PC-3 (cell line): ENCODE measurements at regions not wholly inside any gene's neighbourhood (a gene's known extent, or its start where the extent isn't known, plus 50 kb on each side); places are given as distances from the start of the nearest gene placed in this dataset.
"Not testable (repeated sequence)": the region's sequence is repeated elsewhere in the genome, so short reads cannot be mapped to it uniquely, and the experiment has no call there.

Source experiments
- ATAC-seq: fragments of 200-7000 bp; cut with Tn5 transposase; 2 replicates; pipeline ENCODE4 v1.9.1; 2020; ENCODE audit warnings: mild to moderate bottlenecking, moderate library complexity
- BruUV-seq: library from RNA; stranded (reverse); fragments of 400-500 nt; replicated peaks from 2 replicates; lab custom pipeline; 2021; lab: Mats Ljungman, UMichigan
- CTCF ChIA-PET: fragments of 300-600 bp; sonication (Branson Sonifier 250); formaldehyde crosslinking; loops from one replicate; lab custom pipeline; 2022; ENCODE audit warnings: antibody characterized with exemption; lab: Charles Lee
- POLR2A ChIA-PET: fragments of 300-600 bp; sonication (Branson Sonifier 250); formaldehyde crosslinking; loops from one replicate; lab custom pipeline; 2022; ENCODE audit warnings: antibody characterized with exemption; ENCODE audit not compliant: unreplicated experiment; lab: Charles Lee
- DNase-seq: peaks from one replicate; pipeline ENCODE4 v3.0.0-alpha.2; 2015
- H2AFZ ChIP-seq: fragments of 300-600 bp; sonication (generic); 2 replicates; pipeline ENCODE4 v1.6.0; 2016; ENCODE audit warnings: antibody characterized with exemption, low read length
- H3F3A ChIP-seq: fragments of 300-600 bp; sonication (generic); one replicate; pipeline ENCODE4 v1.6.0; 2017; ENCODE audit warnings: antibody characterized with exemption, low read length, control low read depth, mild to moderate bottlenecking; ENCODE audit not compliant: unreplicated experiment
- H3K27ac ChIP-seq: fragments of 300-600 bp; sonication (generic); 2 replicates; pipeline ENCODE4 v1.5.1; 2016; ENCODE audit warnings: mild to moderate bottlenecking, low read length
- H3K27me3 ChIP-seq: fragments of 300-600 bp; sonication (generic); 2 replicates; pipeline ENCODE4 v1.6.1; 2016; ENCODE audit warnings: low read length, mixed read lengths
- H3K36me3 ChIP-seq: fragments of 300-600 bp; sonication (generic); 2 replicates; pipeline ENCODE4 v1.6.1; 2016; ENCODE audit warnings: low read depth, mixed run types, low read length, mixed read lengths
- H3K4me1 ChIP-seq: fragments of 300-600 bp; sonication (generic); 2 replicates; pipeline ENCODE4 v1.5.1; 2016; ENCODE audit warnings: low read length; ENCODE audit not compliant: insufficient read depth
- H3K4me2 ChIP-seq: fragments of 300-600 bp; sonication (generic); 2 replicates; pipeline ENCODE4 v1.6.0; 2016; ENCODE audit warnings: low read length
- H3K4me3 ChIP-seq: fragments of 300-600 bp; sonication (generic); 2 replicates; pipeline ENCODE4 v1.5.1; 2016; ENCODE audit warnings: mild to moderate bottlenecking, low read length, mixed read lengths
- H3K79me2 ChIP-seq: fragments of 300-600 bp; sonication (generic); 2 replicates; pipeline ENCODE4 v1.6.1; 2017; ENCODE audit warnings: low read length, mixed read lengths
- H3K9ac ChIP-seq: fragments of 300-600 bp; sonication (generic); 2 replicates; pipeline ENCODE4 v1.6.0; 2016; ENCODE audit warnings: mild to moderate bottlenecking, low read length
- H3K9me2 ChIP-seq: fragments of 300-600 bp; sonication (generic); replicated peaks from 2 replicates; pipeline ENCODE4 v1.6.1; 2016; ENCODE audit warnings: mixed run types, low read length, mixed read lengths
- H3K9me3 ChIP-seq: fragments of 300-600 bp; sonication (generic); 2 replicates; pipeline ENCODE4 v1.6.1; 2016; ENCODE audit warnings: low read length, mixed read lengths
- H4K20me1 ChIP-seq: fragments of 300-600 bp; sonication (generic); 2 replicates; pipeline ENCODE4 v1.6.1; 2016; ENCODE audit warnings: low read length, mixed read lengths
- EZH2 ChIP-seq: fragments of 300-600 bp; sonication (generic); IDR thresholded peaks from one replicate; pipeline ENCODE4 v1.6.1; 2017; ENCODE audit warnings: antibody characterized with exemption, mild to moderate bottlenecking, low read length; ENCODE audit not compliant: unreplicated experiment
- EZH2phosphoT487 ChIP-seq: fragments of 300-600 bp; sonication (generic); IDR thresholded peaks from 2 replicates; pipeline ENCODE4 v1.6.1; 2018; ENCODE audit warnings: mild to moderate bottlenecking, antibody characterized with exemption, low read length, borderline replicate concordance
- intact Hi-C: fragments of 100-400 bp; cut with micrococcal nuclease; formaldehyde crosslinking; loops from 2 replicates; pipeline ENCODE4 v1.9.0; 2023
- TF ChIP-seq, protein P1 (sequence below): fragments of 300-600 bp; sonication (generic); conservative IDR thresholded peaks from 2 replicates; pipeline ENCODE4 v1.5.1; 2017; ENCODE audit warnings: antibody characterized with exemption, low read depth, mild to moderate bottlenecking, low read length

DNA sequence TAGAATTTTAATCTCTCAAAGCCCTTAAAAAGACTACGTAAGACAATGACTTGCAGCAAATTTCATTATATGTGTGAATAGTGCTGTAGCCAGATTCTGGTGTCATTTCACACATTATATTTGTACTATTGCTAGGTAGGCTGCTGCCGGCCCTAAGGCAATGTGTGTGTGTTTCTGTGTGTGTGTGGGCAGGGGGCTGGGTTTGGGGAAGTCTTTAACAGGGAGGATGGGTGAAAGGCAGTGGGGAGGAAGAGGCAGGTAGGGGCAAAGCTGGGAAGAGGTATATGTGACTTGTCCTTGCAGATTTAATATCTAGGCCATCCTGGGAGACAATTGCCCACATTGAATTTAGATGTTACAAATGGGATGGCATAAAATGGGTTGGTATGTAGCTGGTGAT is 130.8 kb downstream of the MACIR start:
- BruUV-seq, result no TSS peak
- no peaks in the 10 kb centered on the region for H3K36me3 ChIP-seq
- H3K79me2 ChIP-seq, result no peaks in the 10 kb centered on the region
- no peaks in the 10 kb centered on the region for H3K9me3 ChIP-seq
- ChIA-PET CTCF (no interaction called here), POLR2A (no interaction called here)
- no peak for ATAC-seq
- intact Hi-C loops, result no loop called here
- no peak overlapping the region for H3K27ac ChIP-seq
- no peaks in the 10 kb centered on the region for H3F3A ChIP-seq
- no peaks in the 10 kb centered on the region for H4K20me1 ChIP-seq
- no peaks in the 10 kb centered on the region for H3K27me3 ChIP-seq
- no peaks in the 10 kb centered on the region for H3K9me2 ChIP-seq
- H3K4me2 ChIP-seq, result no peak overlapping the region
- H3K4me1 ChIP-seq, result no peaks in the 10 kb centered on the region
- TF ChIP-seq EZH2phosphoT487, result no peak
- TF ChIP-seq, protein P1, sequence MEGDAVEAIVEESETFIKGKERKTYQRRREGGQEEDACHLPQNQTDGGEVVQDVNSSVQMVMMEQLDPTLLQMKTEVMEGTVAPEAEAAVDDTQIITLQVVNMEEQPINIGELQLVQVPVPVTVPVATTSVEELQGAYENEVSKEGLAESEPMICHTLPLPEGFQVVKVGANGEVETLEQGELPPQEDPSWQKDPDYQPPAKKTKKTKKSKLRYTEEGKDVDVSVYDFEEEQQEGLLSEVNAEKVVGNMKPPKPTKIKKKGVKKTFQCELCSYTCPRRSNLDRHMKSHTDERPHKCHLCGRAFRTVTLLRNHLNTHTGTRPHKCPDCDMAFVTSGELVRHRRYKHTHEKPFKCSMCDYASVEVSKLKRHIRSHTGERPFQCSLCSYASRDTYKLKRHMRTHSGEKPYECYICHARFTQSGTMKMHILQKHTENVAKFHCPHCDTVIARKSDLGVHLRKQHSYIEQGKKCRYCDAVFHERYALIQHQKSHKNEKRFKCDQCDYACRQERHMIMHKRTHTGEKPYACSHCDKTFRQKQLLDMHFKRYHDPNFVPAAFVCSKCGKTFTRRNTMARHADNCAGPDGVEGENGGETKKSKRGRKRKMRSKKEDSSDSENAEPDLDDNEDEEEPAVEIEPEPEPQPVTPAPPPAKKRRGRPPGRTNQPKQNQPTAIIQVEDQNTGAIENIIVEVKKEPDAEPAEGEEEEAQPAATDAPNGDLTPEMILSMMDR, result no peak
- TF ChIP-seq EZH2, result no peak
- DNase-seq, result no peak
- no peak overlapping the region for H3K9ac ChIP-seq
- H2AFZ ChIP-seq, result no peak overlapping the region
- H3K4me3 ChIP-seq, result no peak overlapping the region

DNA sequence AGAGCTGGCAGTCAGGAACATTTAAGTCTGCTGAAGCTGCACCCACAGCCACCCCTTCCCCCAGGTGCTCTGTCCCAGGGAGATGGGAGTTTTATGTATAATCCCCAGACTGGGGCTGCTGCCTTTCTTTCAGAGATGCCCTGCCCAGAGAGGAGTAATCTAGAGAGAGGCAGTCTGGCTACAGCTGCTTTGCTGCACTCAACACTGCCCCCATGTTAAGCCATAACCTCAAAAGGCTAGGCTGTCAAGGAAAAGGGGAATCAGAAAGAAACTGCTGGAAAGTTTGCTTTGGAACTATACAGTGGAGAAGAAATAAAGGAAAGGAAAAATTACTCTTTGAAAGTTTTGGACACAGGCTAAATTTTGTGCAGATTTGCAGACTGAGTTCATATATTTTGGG is 127.2 kb downstream of the MACIR start:
- no peaks in the 10 kb centered on the region for H3K27me3 ChIP-seq
- no peaks in the 10 kb centered on the region for H3K9me3 ChIP-seq
- no peak overlapping the region for H3K9ac ChIP-seq
- H3K27ac ChIP-seq, result no peak overlapping the region
- no peak overlapping the region for H3K4me3 ChIP-seq
- no peaks in the 10 kb centered on the region for H3K36me3 ChIP-seq
- H3K9me2 ChIP-seq, result no peaks in the 10 kb centered on the region
- ChIA-PET POLR2A (no interaction called here), CTCF (no interaction called here)
- no peak for DNase-seq
- intact Hi-C loops, result no loop called here
- H3K4me2 ChIP-seq, result no peak overlapping the region
- TF ChIP-seq EZH2 (no peak), EZH2phosphoT487 (no peak)
- no peak overlapping the region for H2AFZ ChIP-seq
- H3K79me2 ChIP-seq, result no peaks in the 10 kb centered on the region
- no TSS peak for BruUV-seq
- no peaks in the 10 kb centered on the region for H3K4me1 ChIP-seq
- ATAC-seq, result 0 out of 2 replicates have a peak, but pooled peaks have one; percentile 31
- no peaks in the 10 kb centered on the region for H3F3A ChIP-seq
- no peaks in the 10 kb centered on the region for H4K20me1 ChIP-seq

DNA sequence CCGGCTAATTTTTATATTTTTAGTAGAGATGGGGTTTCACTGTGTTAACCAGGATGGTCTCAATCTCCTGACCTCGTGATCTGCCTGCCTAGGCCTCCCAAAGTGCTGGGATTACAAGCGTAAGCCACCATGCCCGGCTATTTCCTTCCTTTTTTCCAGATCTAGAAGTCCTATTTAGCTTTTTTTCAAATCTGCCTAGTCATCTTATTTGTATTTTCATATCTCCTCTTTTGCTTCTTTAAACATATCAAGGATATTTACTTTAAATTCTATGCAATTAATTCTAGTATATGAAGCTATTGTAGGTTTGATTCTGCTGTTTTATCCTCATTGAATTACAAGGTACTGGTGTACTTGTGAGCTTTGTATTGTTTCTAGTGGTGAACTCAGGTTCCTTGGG is 119.1 kb downstream of the MACIR start:
- ATAC-seq, H3K27ac ChIP-seq, H3K79me2 ChIP-seq, H3K9me2 ChIP-seq, H3K27me3 ChIP-seq, CTCF ChIA-PET, H2AFZ ChIP-seq, H3F3A ChIP-seq, H3K4me2 ChIP-seq, BruUV-seq, H3K9ac ChIP-seq, POLR2A ChIA-PET, H3K36me3 ChIP-seq, H3K4me3 ChIP-seq, H4K20me1 ChIP-seq, H3K9me3 ChIP-seq, DNase-seq: not testable (repeated sequence)
- peaks cover 16% of the 10 kb centered on the region for H3K4me1 ChIP-seq
- intact Hi-C loops, result loop anchor here (5.0 kb wide), 3 partner anchors 90 to 120 kb away; partner anchors contain the start of gene MACIR
